H9 (cell line): ENCODE measurements at regions not wholly inside any gene's neighbourhood (a gene's known extent, or its start where the extent isn't known, plus 50 kb on each side); places are given as distances from the start of the nearest gene placed in this dataset.

Source experiments
- DNase-seq: peaks from one replicate; pipeline ENCODE4 v3.0.0-alpha.2; 2017
- H2AFZ ChIP-seq: one replicate; pipeline ENCODE4 v1.6.1; 2013; ENCODE audit warnings: mild to moderate bottlenecking, low read length, control low read depth, moderate library complexity
- H2AK5ac ChIP-seq: 2 replicates; pipeline ENCODE4 v1.6.1; 2013; ENCODE audit warnings: low read length, control low read depth, mixed read lengths; ENCODE audit not compliant: insufficient read length
- H2BK120ac ChIP-seq: one replicate; pipeline ENCODE4 v1.6.1; 2013; ENCODE audit warnings: low read depth, mild to moderate bottlenecking, low read length, control low read depth, inconsistent platforms; ENCODE audit not compliant: poor library complexity, severe bottlenecking
- H2BK12ac ChIP-seq: 2 replicates; pipeline ENCODE4 v1.6.1; 2013; ENCODE audit warnings: low read length, control low read depth, mixed read lengths, low read depth; ENCODE audit not compliant: insufficient read length
- H2BK15ac ChIP-seq: 2 replicates; pipeline ENCODE4 v1.6.1; 2013; ENCODE audit warnings: low read depth, low read length, control low read depth
- H2BK20ac ChIP-seq: one replicate; pipeline ENCODE4 v1.6.1; 2013; ENCODE audit warnings: low read depth, mild to moderate bottlenecking, low read length, control low read depth, inconsistent platforms; ENCODE audit not compliant: poor library complexity, severe bottlenecking
- H2BK5ac ChIP-seq: 2 replicates; pipeline ENCODE4 v1.6.1; 2013; ENCODE audit warnings: low read length, control low read depth, mixed read lengths; ENCODE audit not compliant: insufficient read length
- H3K14ac ChIP-seq: 2 replicates; pipeline ENCODE4 v1.6.1; 2013; ENCODE audit warnings: low read length, control low read depth; ENCODE audit not compliant: insufficient read depth
- H3K18ac ChIP-seq: 2 replicates; pipeline ENCODE4 v1.6.1; 2013; ENCODE audit warnings: low read depth, mild to moderate bottlenecking, mixed read lengths, low read length, control low read depth; ENCODE audit not compliant: insufficient read length
- H3K23ac ChIP-seq: 2 replicates; pipeline ENCODE4 v1.6.1; 2013; ENCODE audit warnings: low read length, control low read depth, mixed read lengths, low read depth; ENCODE audit not compliant: insufficient read length
- H3K23me2 ChIP-seq: 2 replicates; pipeline ENCODE4 v1.6.1; 2013; ENCODE audit warnings: low read depth, mild to moderate bottlenecking, mixed read lengths, low read length, control low read depth; ENCODE audit not compliant: insufficient read length, poor library complexity, severe bottlenecking
- H3K27ac ChIP-seq: 2 replicates; pipeline ENCODE4 v1.5.1; 2013; ENCODE audit warnings: low read length, control low read depth, mixed read lengths, low read depth; ENCODE audit not compliant: insufficient read length
- H3K27me3 ChIP-seq: 2 replicates; pipeline ENCODE4 v1.6.1; 2013; ENCODE audit warnings: low read length, control low read depth, inconsistent platforms; ENCODE audit not compliant: insufficient read depth
- H3K4ac ChIP-seq: 2 replicates; pipeline ENCODE4 v1.6.1; 2013; ENCODE audit warnings: low read depth, mild to moderate bottlenecking, control low read depth, inconsistent platforms, low read length, moderate library complexity
- H3K4me1 ChIP-seq: 2 replicates; pipeline ENCODE4 v1.6.1; 2013; ENCODE audit warnings: low read length, control low read depth, inconsistent platforms; ENCODE audit not compliant: insufficient read depth
- H3K4me2 ChIP-seq: 2 replicates; pipeline ENCODE4 v1.6.1; 2013; ENCODE audit warnings: low read length, control low read depth, mixed read lengths; ENCODE audit not compliant: insufficient read length, insufficient read depth
- H3K56ac ChIP-seq: 2 replicates; pipeline ENCODE4 v1.6.1; 2013; ENCODE audit warnings: low read depth, mild to moderate bottlenecking, mixed read lengths, low read length, control low read depth; ENCODE audit not compliant: insufficient read length
- H3K79me1 ChIP-seq: 2 replicates; pipeline ENCODE4 v1.6.1; 2013; ENCODE audit warnings: low read depth, mild to moderate bottlenecking, moderate library complexity, low read length, control low read depth, inconsistent platforms; ENCODE audit not compliant: insufficient read depth, poor library complexity, severe bottlenecking
- H3K79me2 ChIP-seq: 2 replicates; pipeline ENCODE4 v1.6.1; 2013; ENCODE audit warnings: low read length, control low read depth, inconsistent platforms; ENCODE audit not compliant: insufficient read depth
- H3K9ac ChIP-seq: 2 replicates; pipeline ENCODE4 v1.6.1; 2013; ENCODE audit warnings: low read length, control low read depth, mixed read lengths; ENCODE audit not compliant: insufficient read length; ENCODE audit errors: extremely low read depth
- H3K9me3 ChIP-seq: one replicate; pipeline ENCODE4 v1.6.1; 2013; ENCODE audit warnings: low read depth, low read length, inconsistent platforms; ENCODE audit not compliant: control insufficient read depth
- H3T11ph ChIP-seq: one replicate; pipeline ENCODE4 v1.6.1; 2013; ENCODE audit warnings: mild to moderate bottlenecking, low read length, control low read depth, inconsistent platforms
- H4K20me1 ChIP-seq: one replicate; pipeline ENCODE4 v1.6.1; 2013; ENCODE audit not compliant: control insufficient read depth, insufficient read length, insufficient read depth
- H4K5ac ChIP-seq: 2 replicates; pipeline ENCODE4 v1.6.1; 2013; ENCODE audit warnings: low read depth, mild to moderate bottlenecking, mixed read lengths, low read length, control low read depth; ENCODE audit not compliant: insufficient read length
- H4K8ac ChIP-seq: replicated peaks from 2 replicates; pipeline ENCODE4 v1.6.1; 2013; ENCODE audit warnings: low read length, control low read depth, mixed read lengths, low read depth; ENCODE audit not compliant: insufficient read length
- H4K91ac ChIP-seq: 2 replicates; pipeline ENCODE4 v1.6.1; 2013; ENCODE audit warnings: low read depth, mild to moderate bottlenecking, moderate library complexity, mixed read lengths, low read length, control low read depth; ENCODE audit not compliant: insufficient read length
- H3K27ac Mint-ChIP-seq, 3 experiments: 2 replicates in 2 of 3; 3 replicates in 1 of 3; pipeline ENCODE4 v1.8.0; 2020 to 2021; ENCODE audit warnings: mixed read lengths in 3 of 3, mild to moderate bottlenecking in 1 of 3, moderate library complexity in 1 of 3
- H3K27me3 Mint-ChIP-seq: 2 replicates; pipeline ENCODE4 v1.8.0; 2021; ENCODE audit warnings: low read depth, mild to moderate bottlenecking, moderate library complexity, mixed read lengths
- H3K36me3 Mint-ChIP-seq, 3 experiments: 2 replicates in 2 of 3; 3 replicates in 1 of 3; pipeline ENCODE4 v1.8.0; 2020 to 2021; ENCODE audit warnings: low read depth in 3 of 3, mixed read lengths in 3 of 3; ENCODE audit not compliant: insufficient read depth in 1 of 3
- H3K4me1 Mint-ChIP-seq, 2 experiments: 2 replicates each; pipeline ENCODE4 v1.8.0; 2020; ENCODE audit warnings: mixed read lengths in 2 of 2
- H3K4me3 Mint-ChIP-seq, 2 experiments: 2 replicates in 1 of 2; 3 replicates in 1 of 2; pipeline ENCODE4 v1.8.0; 2020 to 2021; ENCODE audit warnings: mild to moderate bottlenecking in 2 of 2, mixed read lengths in 2 of 2, moderate library complexity in 1 of 2
- H3K9me3 Mint-ChIP-seq, 2 experiments: 2 replicates in 1 of 2; 3 replicates in 1 of 2; pipeline ENCODE4 v1.8.0; 2020; ENCODE audit warnings: mild to moderate bottlenecking in 2 of 2, mixed read lengths in 2 of 2, moderate library complexity in 1 of 2
- WGBS: extraction: QIAGEN DNeasy Blood & Tissue Kit; methylation state at CpG from one replicate; pipeline ENCODE4 v1.1.7; 2013; ENCODE audit warnings: missing lambda C conversion rate, low lambda C conversion rate, mixed read lengths; ENCODE audit not compliant: insufficient read length; ENCODE audit errors: extremely low coverage; 5-methylcytosine and 5-hydroxymethylcytosine counted together
- TF ChIP-seq, protein P1 (sequence below): fragments of 200-600 bp; sonication (generic); conservative IDR thresholded peaks from 3 replicates; pipeline ENCODE4 v1.8.0; 2021; ENCODE audit warnings: antibody characterized with exemption, mild to moderate bottlenecking

DNA sequence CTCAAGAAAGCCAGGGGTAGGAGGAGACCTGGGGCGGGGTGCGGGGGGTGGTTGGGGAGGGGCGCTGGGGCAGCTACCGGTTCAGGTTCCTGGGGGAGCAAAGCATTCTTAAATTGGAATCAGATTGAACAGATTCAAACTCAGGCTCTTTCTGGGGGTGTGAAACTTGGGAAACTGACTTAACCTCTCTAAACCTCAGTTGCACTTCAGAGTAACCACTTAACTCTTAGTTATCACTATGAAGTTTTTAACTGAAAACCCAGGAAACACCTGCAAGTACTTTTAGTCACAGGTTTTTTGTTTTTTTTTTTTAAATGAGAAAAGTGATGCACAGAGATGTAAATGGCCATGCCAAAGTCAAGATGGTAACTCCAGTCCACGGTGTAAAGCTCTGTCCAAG lies 72.0 kb downstream of the RCN1 start:
- H2AFZ ChIP-seq = no peak overlapping the region

More for the DNA sequence above, 72.0 kb downstream of the RCN1 start:
- Histone ChIP-seq H4K91ac (no peak overlapping the region), H4K20me1 (no peaks in the 10 kb centered on the region), H2BK15ac (no peak overlapping the region), H3K18ac (no peak overlapping the region), H2BK12ac (no peak overlapping the region), H3K4me1 (no peaks in the 10 kb centered on the region), H4K8ac (no peak overlapping the region), H3K4ac (no peak overlapping the region), H3K27ac (no peak overlapping the region), H3K27me3 (no peaks in the 10 kb centered on the region), H3K14ac (no peak overlapping the region), H3K23me2 (no peaks in the 10 kb centered on the region), H3K56ac (no peak overlapping the region), H2AK5ac (no peak overlapping the region), H2BK5ac (no peak overlapping the region), H3K79me2 (no peaks in the 10 kb centered on the region), H2BK20ac (no peak overlapping the region), H3K9me3 (no peaks in the 10 kb centered on the region), H3K4me2 (no peak overlapping the region), H3K9ac (no peak overlapping the region), H3K79me1 (no peaks in the 10 kb centered on the region), H3T11ph (no peak overlapping the region), H2BK120ac (no peak overlapping the region), H4K5ac (no peak overlapping the region), H3K23ac (no peak overlapping the region)
- Mint-ChIP-seq H3K4me1 (peaks cover 4 to 5% of the 10 kb centered on the region in 2 experiments; a peak in 1 of 4 replicates), H3K9me3 (no peaks in the 10 kb centered on the region), H3K36me3 (no peaks in the 10 kb centered on the region), H3K27me3 (peaks cover 2% of the 10 kb centered on the region; the same call in 1 of the 2 replicates), H3K27ac (no peak overlapping the region), H3K4me3 (no peak overlapping the region)
- TF ChIP-seq, protein P1, sequence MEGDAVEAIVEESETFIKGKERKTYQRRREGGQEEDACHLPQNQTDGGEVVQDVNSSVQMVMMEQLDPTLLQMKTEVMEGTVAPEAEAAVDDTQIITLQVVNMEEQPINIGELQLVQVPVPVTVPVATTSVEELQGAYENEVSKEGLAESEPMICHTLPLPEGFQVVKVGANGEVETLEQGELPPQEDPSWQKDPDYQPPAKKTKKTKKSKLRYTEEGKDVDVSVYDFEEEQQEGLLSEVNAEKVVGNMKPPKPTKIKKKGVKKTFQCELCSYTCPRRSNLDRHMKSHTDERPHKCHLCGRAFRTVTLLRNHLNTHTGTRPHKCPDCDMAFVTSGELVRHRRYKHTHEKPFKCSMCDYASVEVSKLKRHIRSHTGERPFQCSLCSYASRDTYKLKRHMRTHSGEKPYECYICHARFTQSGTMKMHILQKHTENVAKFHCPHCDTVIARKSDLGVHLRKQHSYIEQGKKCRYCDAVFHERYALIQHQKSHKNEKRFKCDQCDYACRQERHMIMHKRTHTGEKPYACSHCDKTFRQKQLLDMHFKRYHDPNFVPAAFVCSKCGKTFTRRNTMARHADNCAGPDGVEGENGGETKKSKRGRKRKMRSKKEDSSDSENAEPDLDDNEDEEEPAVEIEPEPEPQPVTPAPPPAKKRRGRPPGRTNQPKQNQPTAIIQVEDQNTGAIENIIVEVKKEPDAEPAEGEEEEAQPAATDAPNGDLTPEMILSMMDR = no peak
- no CpG with 5 or more reads among the region's 5 CpGs for WGBS
- DNase-seq = no peak
